Hypothalamus (tissue), 51 donors: ENCODE measurements at regions not wholly inside any gene's neighbourhood (a gene's known extent, or its start where the extent isn't known, plus 50 kb on each side); places are given as distances from the start of the nearest gene placed in this dataset.
"Not testable (repeated sequence)": the region's sequence is repeated elsewhere in the genome, so short reads cannot be mapped to it uniquely, and the experiment has no call there.

Experiments used
- DNase-seq, 51 donors: peaks; one replicate each; lab custom pipeline; 2025; lab: John Stamatoyannopoulos, UW

- DNase-seq, result no peak
These were observed 241.5 kb downstream of the SATB2 start for GRCh38 chr2:199216253-199216652.

- no peak for DNase-seq
These were observed 250.7 kb downstream of the SATB2 start for GRCh38 chr2:199207011-199207410.

- DNase-seq, result no peak
These were observed 251.2 kb downstream of the SATB2 start for GRCh38 chr2:199206536-199206935.

GRCh38 chr2:199202964-199203363 lies 254.8 kb downstream of the SATB2 start:
- no peak for DNase-seq

- DNase-seq, result no peak
These were observed 256.2 kb downstream of the SATB2 start for GRCh38 chr2:199201539-199201938.

GRCh38 chr2:199199797-199200196 lies 257.9 kb downstream of the SATB2 start:
- DNase-seq, result no peak

GRCh38 chr2:199197448-199197847 lies 260.3 kb downstream of the SATB2 start:
- no peak for DNase-seq

- no peak for DNase-seq
These were observed 261.1 kb downstream of the SATB2 start for GRCh38 chr2:199196686-199197085.

GRCh38 chr2:199195927-199196502 lies 261.7 kb downstream of the SATB2 start:
- DNase-seq, result no peak

GRCh38 chr2:199191461-199191860 lies 266.3 kb downstream of the SATB2 start:
- DNase-seq, result no peak

- no peak for DNase-seq
These were observed 268.5 kb downstream of the SATB2 start for GRCh38 chr2:199189229-199189628.

- DNase-seq, result no peak
These were observed 271.4 kb downstream of the SATB2 start for GRCh38 chr2:199186301-199186751.

GRCh38 chr2:199185174-199185573 lies 272.6 kb downstream of the SATB2 start:
- DNase-seq, result not testable (repeated sequence)

GRCh38 chr2:199163613-199164458 lies 293.9 kb downstream of the SATB2 start:
- no peak for DNase-seq

- DNase-seq, result no peak
These were observed 296.9 kb downstream of the SATB2 start for GRCh38 chr2:199160677-199161465.

GRCh38 chr2:199160081-199160480 lies 297.7 kb downstream of the SATB2 start:
- DNase-seq, result no peak

- no peak for DNase-seq
These were observed 309.5 kb downstream of the SATB2 start for GRCh38 chr2:199148076-199148845.

GRCh38 chr2:199147216-199147615 lies 310.5 kb downstream of the SATB2 start:
- no peak for DNase-seq

- no peak for DNase-seq
These were observed 313.2 kb downstream of the SATB2 start for GRCh38 chr2:199144546-199144945.

GRCh38 chr2:199144036-199144435 lies 313.7 kb downstream of the SATB2 start:
- no peak for DNase-seq

- peak in 1 of 51 donors; percentile 0 for DNase-seq
These were observed 321.1 kb downstream of the SATB2 start for GRCh38 chr2:199136681-199137080.
